Sigmoid colon (tissue), 4 donors: ENCODE measurements at regions not wholly inside any gene's neighbourhood (a gene's known extent, or its start where the extent isn't known, plus 50 kb on each side); places are given as distances from the start of the nearest gene placed in this dataset.

Experiments
- EP300 ChIP-seq, 4 donors: sonication (generic); formaldehyde crosslinking; IDR thresholded peaks; one replicate each; pipeline ENCODE4 v1.6.1; 2017; ENCODE audit warnings: antibody characterized with exemption in 4 of 4
- POLR2A ChIP-seq, 2 donors: fragments of 450-650 bp; IDR thresholded peaks; one replicate each; pipeline ENCODE4 v1.6.1; 2016; ENCODE audit warnings: antibody characterized with exemption in 2 of 2, mild to moderate bottlenecking in 2 of 2, moderate library complexity in 2 of 2
- POLR2AphosphoS5 ChIP-seq, 4 donors: sonication (generic); formaldehyde crosslinking; IDR thresholded peaks; one replicate each; pipeline ENCODE4 v1.6.1; 2017; ENCODE audit warnings: antibody characterized with exemption in 4 of 4
- TF ChIP-seq, protein P1 (sequence below), 4 experiments: fragments of 450-650 bp in 3 of 4; fragments of 200-600 bp in 1 of 4; IDR thresholded peaks; one replicate each; pipeline ENCODE4 v1.5.1; 2016 to 2019; ENCODE audit warnings: antibody characterized with exemption in 4 of 4, mild to moderate bottlenecking in 3 of 4, moderate library complexity in 2 of 4

GRCh38 chr20:54940522-54940921 is 465.1 kb downstream of the DOK5 start:
- TF ChIP-seq, protein P1, sequence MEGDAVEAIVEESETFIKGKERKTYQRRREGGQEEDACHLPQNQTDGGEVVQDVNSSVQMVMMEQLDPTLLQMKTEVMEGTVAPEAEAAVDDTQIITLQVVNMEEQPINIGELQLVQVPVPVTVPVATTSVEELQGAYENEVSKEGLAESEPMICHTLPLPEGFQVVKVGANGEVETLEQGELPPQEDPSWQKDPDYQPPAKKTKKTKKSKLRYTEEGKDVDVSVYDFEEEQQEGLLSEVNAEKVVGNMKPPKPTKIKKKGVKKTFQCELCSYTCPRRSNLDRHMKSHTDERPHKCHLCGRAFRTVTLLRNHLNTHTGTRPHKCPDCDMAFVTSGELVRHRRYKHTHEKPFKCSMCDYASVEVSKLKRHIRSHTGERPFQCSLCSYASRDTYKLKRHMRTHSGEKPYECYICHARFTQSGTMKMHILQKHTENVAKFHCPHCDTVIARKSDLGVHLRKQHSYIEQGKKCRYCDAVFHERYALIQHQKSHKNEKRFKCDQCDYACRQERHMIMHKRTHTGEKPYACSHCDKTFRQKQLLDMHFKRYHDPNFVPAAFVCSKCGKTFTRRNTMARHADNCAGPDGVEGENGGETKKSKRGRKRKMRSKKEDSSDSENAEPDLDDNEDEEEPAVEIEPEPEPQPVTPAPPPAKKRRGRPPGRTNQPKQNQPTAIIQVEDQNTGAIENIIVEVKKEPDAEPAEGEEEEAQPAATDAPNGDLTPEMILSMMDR (IDR thresholded peaks at IDR 0.05): no peak
- no peak for TF ChIP-seq POLR2A (IDR thresholded peaks at IDR 0.05)
- TF ChIP-seq POLR2AphosphoS5 (IDR thresholded peaks at IDR 0.05): no peak
- TF ChIP-seq EP300 (IDR thresholded peaks at IDR 0.05): no peak
